IMR-90 (cell line): ENCODE measurements at regions not wholly inside any gene's neighbourhood (a gene's known extent, or its start where the extent isn't known, plus 50 kb on each side); places are given as distances from the start of the nearest gene placed in this dataset.

Experiments
- ATAC-seq: fragments of 200-7000 bp; cut with Tn5 transposase; 2 replicates; pipeline ENCODE4 v1.9.1; 2020; ENCODE audit warnings: low read depth, mild to moderate bottlenecking, moderate library complexity
- BruUV-seq: library from RNA; stranded (reverse); fragments of 400-500 nt; replicated peaks from 2 replicates; lab custom pipeline; 2021; lab: Mats Ljungman, UMichigan
- CTCF ChIA-PET: fragments of 300-600 bp; formaldehyde crosslinking; extraction: SDS; loops from one replicate; lab custom pipeline; 2021; ENCODE audit warnings: antibody characterized with exemption; lab: Yijun Ruan, JAX
- POLR2A ChIA-PET: fragments of 300-600 bp; sonication (Branson Sonifier 250); formaldehyde crosslinking; loops from one replicate; lab custom pipeline; 2022; ENCODE audit warnings: antibody characterized with exemption; ENCODE audit not compliant: unreplicated experiment; lab: Charles Lee
- DNase-seq: peaks from one replicate; pipeline ENCODE4 v3.0.0; 2013
- H2AFZ ChIP-seq: replicated peaks from 2 replicates; pipeline ENCODE3; 2013; ENCODE audit warnings: low read length, mild to moderate bottlenecking; ENCODE audit not compliant: poor library complexity
- H2AK5ac ChIP-seq: 2 replicates; pipeline ENCODE4 v1.6.1; 2013; ENCODE audit warnings: low read depth, low read length, inconsistent platforms
- H2AK9ac ChIP-seq: replicated peaks from 2 replicates; pipeline ENCODE3; 2013; ENCODE audit warnings: mild to moderate bottlenecking, low read depth, low read length, moderate library complexity; ENCODE audit not compliant: poor library complexity
- H2BK120ac ChIP-seq: 2 replicates; pipeline ENCODE4 v1.6.1; 2013; ENCODE audit warnings: low read depth, low read length, inconsistent platforms
- H2BK15ac ChIP-seq: 3 replicates; pipeline ENCODE4 v1.6.1; 2013; ENCODE audit warnings: low read depth, low read length, inconsistent platforms
- H2BK20ac ChIP-seq: 2 replicates; pipeline ENCODE4 v1.6.1; 2013; ENCODE audit warnings: low read depth, mild to moderate bottlenecking, inconsistent platforms, low read length, moderate library complexity
- H2BK5ac ChIP-seq: 2 replicates; pipeline ENCODE4 v1.6.1; 2013; ENCODE audit warnings: mild to moderate bottlenecking, low read depth, low read length, inconsistent platforms; ENCODE audit not compliant: poor library complexity, severe bottlenecking
- H3K14ac ChIP-seq: replicated peaks from 2 replicates; pipeline ENCODE4 v1.6.1; 2013; ENCODE audit warnings: low read depth, low read length, inconsistent platforms
- H3K18ac ChIP-seq: 2 replicates; pipeline ENCODE4 v1.6.1; 2013; ENCODE audit warnings: low read depth, low read length, control low read depth
- H3K23ac ChIP-seq: 2 replicates; pipeline ENCODE4 v1.6.1; 2013; ENCODE audit warnings: low read depth, low read length, inconsistent platforms
- H3K27ac ChIP-seq: 2 replicates; pipeline ENCODE4 v1.5.1; 2013; ENCODE audit warnings: mild to moderate bottlenecking, control low read depth, low read length; ENCODE audit not compliant: insufficient read depth
- H3K27me3 ChIP-seq: 2 replicates; pipeline ENCODE4 v1.6.1; 2013; ENCODE audit warnings: low read length; ENCODE audit not compliant: control insufficient read depth, insufficient read depth
- H3K36me3 ChIP-seq: 2 replicates; pipeline ENCODE4 v1.6.1; 2013; ENCODE audit warnings: low read length, mixed read lengths; ENCODE audit not compliant: control insufficient read depth, insufficient read depth
- H3K4ac ChIP-seq: 2 replicates; pipeline ENCODE4 v1.6.1; 2013; ENCODE audit warnings: low read depth, low read length, inconsistent platforms
- H3K4me1 ChIP-seq: 2 replicates; pipeline ENCODE4 v1.6.1; 2013; ENCODE audit warnings: low read length, mixed read lengths; ENCODE audit not compliant: control insufficient read depth, insufficient read depth
- H3K4me2 ChIP-seq: 2 replicates; pipeline ENCODE4 v1.6.1; 2013; ENCODE audit warnings: low read depth, mild to moderate bottlenecking, control low read depth, low read length, moderate library complexity
- H3K4me3 ChIP-seq: 2 replicates; pipeline ENCODE4 v1.5.1; 2013; ENCODE audit warnings: low read depth, mild to moderate bottlenecking, control low read depth, low read length, moderate library complexity; ENCODE audit not compliant: insufficient read depth
- H3K56ac ChIP-seq: 2 replicates; pipeline ENCODE4 v1.6.1; 2013; ENCODE audit warnings: low read length, inconsistent platforms; ENCODE audit not compliant: insufficient read depth; ENCODE audit errors: extremely low read depth
- H3K79me1 ChIP-seq, 2 experiments: 2 replicates each; pipeline ENCODE4 v1.6.1; 2013; ENCODE audit warnings: low read length in 2 of 2, inconsistent platforms in 1 of 2, low read depth in 1 of 2
- H3K9ac ChIP-seq: 2 replicates; pipeline ENCODE4 v1.6.1; 2013; ENCODE audit warnings: low read depth, low read length, control low read depth
- H3K9me1 ChIP-seq: 2 replicates; pipeline ENCODE4 v1.6.1; 2013; ENCODE audit warnings: low read length, inconsistent platforms; ENCODE audit not compliant: insufficient read depth
- H3K9me3 ChIP-seq: 2 replicates; pipeline ENCODE4 v1.6.1; 2013; ENCODE audit warnings: low read length; ENCODE audit not compliant: control insufficient read depth, insufficient read depth
- H4K20me1 ChIP-seq: 2 replicates; pipeline ENCODE4 v1.6.1; 2013; ENCODE audit warnings: low read length, inconsistent platforms; ENCODE audit not compliant: insufficient read depth
- H4K5ac ChIP-seq: 2 replicates; pipeline ENCODE4 v1.6.1; 2013; ENCODE audit warnings: mild to moderate bottlenecking, low read depth, low read length, control low read depth
- H4K8ac ChIP-seq, 2 experiments: 2 replicates each; pipeline ENCODE4 v1.6.1; 2013; ENCODE audit warnings: low read depth in 2 of 2, low read length in 2 of 2, control low read depth in 1 of 2, inconsistent platforms in 1 of 2
- H4K91ac ChIP-seq: 2 replicates; pipeline ENCODE4 v1.6.1; 2013; ENCODE audit warnings: low read depth, low read length, inconsistent platforms; ENCODE audit not compliant: insufficient read depth
- BHLHE40 ChIP-seq: fragments of 150-350 bp; IDR thresholded peaks from 2 replicates; pipeline ENCODE4 v1.6.1; 2016; ENCODE audit warnings: mild to moderate bottlenecking, low read depth, low read length
- CHD1 ChIP-seq: IDR thresholded peaks from 2 replicates; pipeline ENCODE4 v1.6.1; 2012; ENCODE audit warnings: low read depth, low read length, improper control_type of control experiment
- FOS ChIP-seq: fragments of 150-350 bp; IDR thresholded peaks from 2 replicates; pipeline ENCODE4 v1.6.1; 2016; ENCODE audit warnings: low read depth, low read length
- MAFK ChIP-seq: IDR thresholded peaks from 2 replicates; pipeline ENCODE4 v1.6.1; 2012; ENCODE audit warnings: low read depth, low read length, improper control_type of control experiment
- MAZ ChIP-seq: IDR thresholded peaks from 2 replicates; pipeline ENCODE4 v1.6.1; 2012; ENCODE audit warnings: low read depth, mild to moderate bottlenecking, low read length, improper control_type of control experiment, moderate library complexity, borderline replicate concordance
- NFE2L2 ChIP-seq: fragments of 150-350 bp; IDR thresholded peaks from 2 replicates; pipeline ENCODE4 v1.6.1; 2016; ENCODE audit warnings: low read depth, mild to moderate bottlenecking, low read length
- POLR2A ChIP-seq: IDR thresholded peaks from 2 replicates; pipeline ENCODE4 v1.6.1; 2012; ENCODE audit warnings: mild to moderate bottlenecking, low read depth, low read length
- RAD21 ChIP-seq: IDR thresholded peaks from 2 replicates; pipeline ENCODE4 v1.6.1; 2012; ENCODE audit warnings: low read length, improper control_type of control experiment
- USF2 ChIP-seq: fragments of 150-350 bp; IDR thresholded peaks from 2 replicates; pipeline ENCODE4 v1.6.1; 2017; ENCODE audit warnings: mild to moderate bottlenecking, antibody characterized with exemption, low read length, low read depth
- WGBS, 2 experiments: methylation state at CpG; one replicate each; pipeline versions ENCODE4 v1.1.5 to v1.1.7; 2013; ENCODE audit warnings: missing lambda C conversion rate in 2 of 2; ENCODE audit not compliant: insufficient read length in 1 of 2; ENCODE audit errors: extremely low coverage in 2 of 2; 5-methylcytosine and 5-hydroxymethylcytosine counted together
- dilution Hi-C: fragments of 300-500 bp; cut with HindIII; formaldehyde crosslinking; loops from one replicate; pipeline ENCODE4 v1.14.3; 2018; ENCODE audit warnings: low sequenced_read_pairs; ENCODE audit not compliant: unreplicated experiment
- in situ Hi-C: fragments of 300-500 bp; cut with MboI; formaldehyde crosslinking; loops from 3 replicates; pipeline ENCODE4 v1.14.3; 2019; ENCODE audit warnings: low sequenced_read_pairs, inconsistent platforms, mixed read lengths
- intact Hi-C: fragments of 100-400 bp; cut with micrococcal nuclease; formaldehyde crosslinking; loops from 2 replicates; pipeline ENCODE4 v1.10.0; 2022

- Histone ChIP-seq H2AFZ (no peak overlapping the region), H3K9ac (no peak overlapping the region), H3K27ac (no peak overlapping the region), H4K8ac (no peak overlapping the region), H3K36me3 (no peaks in the 10 kb centered on the region), H3K79me1 (no peaks in the 10 kb centered on the region), H3K4me1 (no peaks in the 10 kb centered on the region), H2BK20ac (no peak overlapping the region), H3K56ac (no peak overlapping the region), H3K4me2 (no peak overlapping the region), H4K91ac (no peak overlapping the region), H3K9me1 (no peaks in the 10 kb centered on the region), H2BK5ac (no peak overlapping the region), H3K14ac (no peak overlapping the region), H3K4me3 (no peak overlapping the region), H2AK5ac (no peak overlapping the region), H3K9me3 (0 out of 2 replicates have a peak, but pooled peaks cover 2% of the 10 kb centered on the region), H2BK15ac (no peak overlapping the region), H4K20me1 (no peaks in the 10 kb centered on the region), H4K5ac (no peak overlapping the region), H3K18ac (no peak overlapping the region), H3K23ac (no peak overlapping the region), H3K4ac (no peak overlapping the region), H3K27me3 (no peaks in the 10 kb centered on the region), H2AK9ac (no peak overlapping the region), H2BK120ac (no peak overlapping the region)
- WGBS, 2 experiments = no CpG with 5 or more reads among the region's 1 CpG
- DNase-seq = no peak
- BruUV-seq = no TSS peak
- in situ Hi-C loops = no loop called here
- dilution Hi-C loops = no loop called here
- POLR2A ChIA-PET = no interaction called here
- TF ChIP-seq FOS (no peak), POLR2A (no peak), BHLHE40 (no peak), USF2 (no peak), NFE2L2 (no peak), MAZ (no peak), RAD21 (no peak), CHD1 (no peak), MAFK (no peak)
- CTCF ChIA-PET = no interaction called here
- intact Hi-C loops = no loop called here
- ATAC-seq = no peak
Measured at GRCh38 chr3:81003008-81003645, 758.3 kb downstream of the GBE1 start.
